Right lung (tissue), 2 donors: ENCODE measurements at regions not wholly inside any gene's neighbourhood (a gene's known extent, or its start where the extent isn't known, plus 50 kb on each side); places are given as distances from the start of the nearest gene placed in this dataset.

Source experiments
- DNase-seq, 2 donors: peaks; one replicate each; pipeline ENCODE4 v3.0.0-alpha.2; 2013

DNA sequence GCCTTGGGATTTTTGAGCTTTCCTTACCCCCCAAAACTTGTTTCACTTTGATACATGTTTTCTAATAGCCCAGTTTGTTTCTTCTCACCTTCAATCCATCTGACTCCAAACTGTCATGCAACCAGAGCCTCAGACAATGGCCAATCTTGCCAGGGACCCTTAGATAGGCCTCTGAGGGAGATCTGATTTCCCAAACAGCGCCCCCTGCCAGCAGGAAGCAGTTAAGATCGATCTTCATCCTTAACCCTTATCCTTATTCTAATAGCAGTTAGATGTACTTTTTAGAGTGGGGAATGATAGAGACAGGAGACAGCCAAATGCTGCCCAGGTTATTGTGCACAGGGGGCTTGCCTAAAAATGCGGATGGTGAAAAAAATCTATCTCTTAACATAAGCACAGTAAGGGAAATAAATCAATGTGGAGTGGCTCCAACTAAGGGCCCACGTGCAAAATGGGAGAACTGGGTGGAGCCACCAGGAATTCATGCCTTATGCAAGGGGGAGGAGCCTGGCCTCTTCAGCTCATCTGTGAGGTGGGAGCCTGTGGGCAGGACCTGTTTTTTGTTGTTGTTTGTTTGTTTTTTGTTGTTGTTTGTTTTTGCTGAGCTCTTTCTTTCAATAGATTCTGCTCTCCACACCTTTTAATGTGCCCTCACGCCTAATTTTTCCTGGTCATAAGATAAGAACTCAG lies 833.6 kb upstream of the AGA start:
- DNase-seq: no peak

- DNase-seq: no peak
These were observed 838.1 kb upstream of the AGA start for GRCh38 chr4:178280362-178280761.

DNA sequence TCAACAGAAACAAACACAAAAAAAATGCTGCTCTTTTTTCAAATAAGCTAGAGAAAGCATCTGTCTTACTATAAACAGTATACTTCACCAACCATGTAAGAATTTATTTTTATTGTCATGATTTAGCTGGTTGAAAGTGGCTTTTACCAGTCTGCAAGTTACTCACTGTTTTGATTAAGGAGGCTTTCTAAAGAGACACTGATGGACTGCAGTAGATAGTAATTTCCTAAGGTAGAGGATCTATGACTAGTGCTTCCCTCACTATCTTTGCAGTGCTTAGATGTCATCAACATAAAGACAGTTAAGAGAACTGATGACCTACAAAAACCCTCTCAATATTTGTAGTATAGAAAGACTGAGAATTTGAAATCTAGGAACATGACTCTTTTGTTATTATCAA lies 846.2 kb upstream of the AGA start:
- no peak for DNase-seq

- DNase-seq: no peak
These were observed 851.4 kb upstream of the AGA start for GRCh38 chr4:178293601-178294000.

- DNase-seq: no peak
These were observed 854.4 kb upstream of the AGA start for GRCh38 chr4:178296669-178297068.

- peak in 1 of 2 donors; percentile 12 for DNase-seq
These were observed 864.3 kb upstream of the AGA start for GRCh38 chr4:178306565-178306964.

GRCh38 chr4:178309890-178310289 lies 867.7 kb upstream of the AGA start:
- no peak for DNase-seq

DNA sequence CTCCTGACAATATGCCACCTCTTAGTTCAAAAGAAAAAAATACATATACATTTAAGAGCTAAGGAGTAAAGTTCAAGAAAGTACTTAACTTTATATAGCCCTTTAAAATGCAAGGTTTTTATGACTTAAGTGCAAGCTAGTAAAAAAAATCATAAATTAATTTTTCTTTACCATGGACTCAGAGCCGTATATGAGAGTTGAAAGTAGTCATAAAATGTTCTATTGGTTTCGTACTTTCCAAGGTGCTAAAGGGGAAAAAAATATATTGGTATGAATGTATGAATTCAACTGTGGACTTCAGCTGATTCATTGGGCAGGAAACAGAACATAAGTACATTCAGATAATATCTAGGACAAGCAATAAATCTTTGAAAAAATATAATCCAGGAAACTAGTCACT lies 869.8 kb upstream of the AGA start:
- DNase-seq: no peak

GRCh38 chr4:178314287-178314686 lies 872.0 kb upstream of the AGA start:
- DNase-seq: no peak

DNA sequence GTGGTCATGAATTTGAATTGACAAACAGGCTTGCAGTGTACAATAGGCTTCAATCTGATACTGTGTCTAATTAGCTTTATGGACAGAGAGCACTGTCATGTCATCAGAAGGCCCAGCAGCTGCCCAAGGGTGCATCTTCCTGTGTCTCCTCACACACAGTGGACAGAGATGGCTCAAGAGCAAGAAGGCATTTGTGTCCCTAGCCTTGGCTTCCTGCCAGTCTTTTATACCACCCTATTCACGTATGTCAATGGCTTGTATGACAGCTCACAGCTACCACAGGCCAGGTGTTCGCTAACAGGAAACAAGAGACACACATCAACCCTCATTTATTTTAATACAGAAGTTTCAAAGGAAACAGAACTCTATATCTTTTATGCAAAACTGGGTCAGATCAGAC lies 874.0 kb upstream of the AGA start:
- no peak for DNase-seq

- DNase-seq: no peak
These were observed 877.8 kb upstream of the AGA start for GRCh38 chr4:178320003-178320402.

GRCh38 chr4:178322524-178323183 lies 880.4 kb upstream of the AGA start:
- DNase-seq: no peak

DNA sequence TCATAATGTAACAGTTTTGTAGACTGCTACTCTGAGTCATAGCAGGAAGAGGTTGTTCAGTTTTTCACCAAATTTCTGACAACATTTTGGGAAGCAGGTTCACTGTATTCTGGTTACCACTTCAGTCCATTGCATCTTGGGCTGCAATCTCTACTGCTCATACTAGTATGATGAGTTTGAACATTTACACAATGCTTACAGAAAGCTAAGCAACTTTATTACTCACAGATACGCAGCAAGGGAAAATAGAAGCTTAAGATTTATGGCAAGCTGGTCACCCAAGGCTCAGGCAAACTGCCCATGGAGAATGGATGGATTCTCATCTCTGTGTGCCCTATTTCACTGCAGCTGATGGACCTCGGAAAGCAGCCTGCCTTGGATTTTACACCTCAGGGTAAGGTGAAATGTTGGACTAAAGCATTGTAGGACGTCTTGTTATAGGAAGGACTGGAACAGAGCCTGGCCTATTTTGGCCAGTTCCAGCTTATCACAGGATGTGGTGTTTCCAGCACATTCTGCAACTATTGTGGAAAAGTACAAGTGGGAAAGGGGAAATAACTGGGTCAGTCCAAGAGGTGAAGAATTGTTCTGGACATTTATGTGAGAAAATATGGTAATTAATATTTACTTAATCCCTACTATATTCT lies 887.1 kb upstream of the AGA start:
- DNase-seq: no peak

DNA sequence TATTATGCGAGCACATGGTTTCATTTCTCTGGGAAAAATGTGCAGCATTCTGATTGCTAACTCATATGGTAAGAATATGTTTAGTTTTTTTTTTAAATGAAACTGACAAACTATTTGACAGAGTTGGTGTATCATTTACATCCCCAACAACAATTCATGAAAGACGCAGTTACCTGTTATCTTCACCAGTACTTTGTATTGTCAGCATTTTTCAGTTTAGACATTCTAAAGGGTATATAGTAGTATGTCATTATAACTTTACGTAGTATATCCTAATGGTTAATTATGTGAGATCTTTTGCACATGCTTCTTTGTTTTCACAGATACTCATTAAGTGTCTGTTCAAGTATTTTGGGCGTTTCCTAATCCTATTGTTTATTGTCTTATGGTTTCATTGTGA lies 891.1 kb upstream of the AGA start:
- DNase-seq: no peak

GRCh38 chr4:178339769-178340168 lies 897.5 kb upstream of the AGA start:
- no peak for DNase-seq

GRCh38 chr4:178340468-178340867 lies 898.2 kb upstream of the AGA start:
- DNase-seq: no peak

GRCh38 chr4:178344096-178344495 lies 901.9 kb upstream of the AGA start:
- peak; percentile 6 to 23 for DNase-seq

DNA sequence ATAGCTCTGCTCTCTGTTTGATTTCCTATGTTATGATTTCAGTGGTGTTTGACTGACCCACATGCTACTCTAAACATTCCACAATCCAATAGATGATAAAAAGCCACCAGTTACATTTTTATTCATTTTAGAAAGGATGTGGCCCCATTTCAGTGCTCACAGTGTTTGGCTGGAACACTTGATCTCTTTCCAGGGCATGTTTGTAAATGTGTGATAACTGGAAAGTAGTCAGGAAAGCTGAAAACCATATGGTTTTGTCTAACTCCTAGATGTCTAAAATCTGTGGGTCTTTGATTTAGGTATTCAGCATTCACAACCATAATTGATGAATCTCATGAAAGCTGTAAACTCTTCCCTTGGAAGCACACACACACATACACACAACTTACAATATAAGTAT lies 904.9 kb upstream of the AGA start:
- DNase-seq: peak; percentile 62 to 63

DNA sequence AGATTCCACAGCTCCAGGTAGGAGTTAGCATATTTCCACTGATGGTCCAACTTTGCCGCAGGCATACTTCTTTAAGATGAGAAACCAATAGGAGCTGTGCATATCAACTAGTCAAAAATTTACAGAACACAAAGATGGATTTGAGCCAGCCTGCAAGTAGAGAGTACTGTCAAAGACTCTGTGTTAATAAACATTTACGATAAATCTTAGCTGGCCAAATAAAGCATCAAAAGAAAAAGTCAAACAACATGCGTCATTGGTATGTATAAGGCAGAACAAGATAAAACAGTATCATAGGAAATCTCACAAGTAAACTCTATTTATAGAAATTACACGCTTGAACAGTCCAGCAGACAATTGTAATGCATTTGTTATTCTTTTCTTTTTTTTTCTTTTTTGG lies 907.4 kb upstream of the AGA start:
- DNase-seq: peak in 1 of 2 donors; percentile 4

DNA sequence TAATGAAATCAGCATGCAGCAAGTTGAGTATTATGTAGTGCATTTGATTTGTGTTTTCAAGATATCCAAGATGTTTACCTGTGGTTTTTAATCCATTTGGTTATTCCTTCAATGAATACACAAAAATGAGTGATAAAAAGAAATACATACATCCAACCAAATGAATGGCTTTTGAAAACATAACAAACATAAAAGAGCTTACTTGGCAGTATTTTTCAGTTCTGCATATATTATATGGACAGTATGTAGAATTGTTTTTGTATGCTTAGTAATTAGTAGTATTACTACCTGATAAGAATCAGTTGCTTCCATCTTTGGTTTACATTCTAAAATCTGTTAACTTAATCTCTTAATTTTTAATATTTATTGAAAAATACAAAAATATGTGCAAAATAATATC lies 908.9 kb upstream of the AGA start:
- no peak for DNase-seq

- DNase-seq: no peak
These were observed 914.5 kb upstream of the AGA start for GRCh38 chr4:178356725-178357124.

- peak; percentile 9 to 17 for DNase-seq
These were observed 943.2 kb upstream of the AGA start for GRCh38 chr4:178385481-178385880.

DNA sequence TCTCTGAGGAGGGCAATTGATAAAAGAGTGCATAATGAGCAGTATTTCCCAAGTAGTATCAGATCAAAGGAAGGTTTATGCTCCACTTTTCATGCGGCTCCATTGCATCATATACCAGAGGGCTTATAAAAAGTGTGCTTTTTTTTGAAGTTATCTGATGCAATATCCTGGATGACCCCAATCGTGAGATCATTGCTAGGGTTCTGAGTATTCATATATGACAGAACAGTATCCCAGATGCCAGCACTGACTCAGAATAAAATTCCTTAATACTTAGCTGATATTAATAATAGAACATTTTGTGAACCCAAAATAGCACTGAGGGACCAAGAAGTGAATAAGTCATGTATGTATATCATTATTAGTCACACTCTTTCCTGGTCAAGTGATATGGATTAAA lies 945.5 kb upstream of the AGA start:
- no peak for DNase-seq
